HepG2 (cell line): ENCODE measurements at regions not wholly inside any gene's neighbourhood (a gene's known extent, or its start where the extent isn't known, plus 50 kb on each side); places are given as distances from the start of the nearest gene placed in this dataset.

ENCODE experiments used
- ATAC-seq: fragments of 200-7000 bp; cut with Tn5 transposase; 3 replicates; pipeline ENCODE4 v1.9.1; 2020; ENCODE audit warnings: mild to moderate bottlenecking, moderate library complexity
- BruUV-seq: library from RNA; stranded (reverse); fragments of 400-500 nt; replicated peaks from 2 replicates; lab custom pipeline; 2021; lab: Mats Ljungman, UMichigan
- CTCF ChIA-PET: fragments of 300-600 bp; formaldehyde crosslinking; extraction: SDS; loops from one replicate; lab custom pipeline; 2021; ENCODE audit warnings: low total read pairs, inconsistent platforms, low intra/inter-chr PET ratio; lab: Yijun Ruan, JAX
- POLR2A ChIA-PET: fragments of 350-600 bp; sonication (Branson Sonifier 250); formaldehyde crosslinking; loops from one replicate; lab custom pipeline; 2020; ENCODE audit warnings: antibody characterized with exemption, inconsistent platforms; lab: Yijun Ruan, JAX
- DNase-seq: peaks from one replicate; pipeline ENCODE4 v3.0.0-alpha.2; 2015; ENCODE audit warnings: low spot score
- FAIRE-seq: peaks from 3 replicates; lab custom pipeline; 2011; peaks lifted over from hg19 to GRCh38; lab: Jason Lieb, UNC
- H2AFZ ChIP-seq: one replicate; pipeline ENCODE4 v1.6.1; 2011; ENCODE audit warnings: low read length, inconsistent platforms
- H3K27ac ChIP-seq: fragments of 300-600 bp; 3 replicates; pipeline ENCODE4 v1.8.0; 2011; ENCODE audit warnings: mixed run types, mild to moderate bottlenecking, mixed read lengths, low read length, inconsistent platforms; ENCODE audit not compliant: insufficient read depth; ENCODE audit errors: extremely low read length
- H3K27me3 ChIP-seq, 2 experiments: fragments of 200-600 bp in 1 of 2; 2 replicates in 1 of 2; 3 replicates in 1 of 2; pipeline versions ENCODE4 v1.6.0 to v1.8.0; 2011; ENCODE audit warnings: low read length in 2 of 2, mild to moderate bottlenecking in 2 of 2, moderate library complexity in 2 of 2, inconsistent platforms in 1 of 2; ENCODE audit not compliant: insufficient read depth in 2 of 2, control insufficient read depth in 1 of 2
- H3K36me3 ChIP-seq, 2 experiments: fragments of 200-600 bp in 1 of 2; replicated peaks in 1 of 2; 2 replicates in 1 of 2; 3 replicates in 1 of 2; pipeline versions ENCODE4 v1.5.1 to v1.8.0; 2011; ENCODE audit warnings: low read length in 2 of 2, inconsistent platforms in 1 of 2; ENCODE audit not compliant: insufficient read depth in 2 of 2, control insufficient read depth in 1 of 2
- H3K4me1 ChIP-seq: 2 replicates; pipeline ENCODE4 v1.5.1; 2012; ENCODE audit warnings: low read length, inconsistent platforms; ENCODE audit not compliant: insufficient read depth
- H3K4me2 ChIP-seq: 2 replicates; pipeline ENCODE4 v1.6.0; 2011; ENCODE audit warnings: low read depth, low read length, inconsistent platforms
- H3K4me3 ChIP-seq, 3 experiments: fragments of 200-600 bp in 1 of 3; sonication (generic), shearing (Covaris generic) in 1 of 3; replicated peaks in 1 of 3; 2 replicates each; pipeline ENCODE4 v1.5.1; 2011 to 2016; ENCODE audit warnings: low read length in 3 of 3, inconsistent platforms in 2 of 3, low read depth in 2 of 3, mild to moderate bottlenecking in 2 of 3, control low read depth in 1 of 3, mixed read lengths in 1 of 3; ENCODE audit not compliant: insufficient read depth in 1 of 3
- H3K79me2 ChIP-seq: one replicate; pipeline ENCODE4 v1.6.1; 2011; ENCODE audit warnings: low read length, inconsistent platforms; ENCODE audit not compliant: insufficient read depth
- H3K9ac ChIP-seq: 2 replicates; pipeline ENCODE4 v1.6.0; 2011; ENCODE audit warnings: mild to moderate bottlenecking, low read depth, low read length, inconsistent platforms; ENCODE audit not compliant: insufficient read depth
- H3K9me3 ChIP-seq: 2 replicates; pipeline ENCODE4 v1.5.1; 2012; ENCODE audit warnings: mild to moderate bottlenecking, low read length
- H4K20me1 ChIP-seq: 2 replicates; pipeline ENCODE4 v1.6.0; 2011; ENCODE audit warnings: inconsistent platforms, mild to moderate bottlenecking, low read length, moderate library complexity; ENCODE audit not compliant: insufficient read depth
- ATF7 ChIP-seq, 2 experiments: fragments of 450-650 bp in 1 of 2; sonication (generic) in 1 of 2; formaldehyde crosslinking in 1 of 2; IDR thresholded peaks; 2 replicates each; pipeline versions ENCODE4 v1.4.0 to v1.6.1; 2016 to 2020; ENCODE audit warnings: antibody characterized with exemption in 1 of 2, mild to moderate bottlenecking in 1 of 2, missing genetic modification reagents in 1 of 2
- BCLAF1 ChIP-seq: fragments of 450-650 bp; IDR thresholded peaks from 2 replicates; pipeline ENCODE4 v1.6.1; 2017; ENCODE audit warnings: mild to moderate bottlenecking
- CREB1 ChIP-seq, 2 experiments: fragments of 450-650 bp in 1 of 2; IDR thresholded peaks; 2 replicates each; pipeline ENCODE4 v1.6.1; 2016 to 2017; ENCODE audit warnings: control low read depth in 1 of 2, mild to moderate bottlenecking in 1 of 2, missing compliant biosample characterization in 1 of 2, missing genetic modification characterization in 1 of 2
- HNF4G ChIP-seq, 2 experiments: sonication (generic) in 1 of 2; formaldehyde crosslinking in 1 of 2; IDR thresholded peaks; 2 replicates each; pipeline versions ENCODE4 v1.4.0 to v1.6.1; 2011 to 2020; ENCODE audit warnings: borderline replicate concordance in 2 of 2, low read depth in 2 of 2, mild to moderate bottlenecking in 2 of 2, low read length in 1 of 2, missing genetic modification reagents in 1 of 2, moderate library complexity in 1 of 2
- NR1H2 ChIP-seq: sonication (generic); formaldehyde crosslinking; IDR thresholded peaks from 2 replicates; pipeline ENCODE4 v1.8.1; 2022; ENCODE audit warnings: low read depth, missing genetic modification reagents, borderline replicate concordance
- RNF219 ChIP-seq: sonication (generic); formaldehyde crosslinking; IDR thresholded peaks from 2 replicates; pipeline ENCODE4 v1.5.0; 2020; ENCODE audit warnings: mild to moderate bottlenecking, missing genetic modification reagents
- SAP130 ChIP-seq: IDR thresholded peaks from 2 replicates; pipeline ENCODE4 v1.6.1; 2016; ENCODE audit warnings: low read depth
- ZMAT5 ChIP-seq: sonication (generic); formaldehyde crosslinking; IDR thresholded peaks from 2 replicates; pipeline ENCODE4 v1.5.0; 2020; ENCODE audit warnings: mild to moderate bottlenecking, low read depth, missing genetic modification reagents, borderline replicate concordance
- ZNF230 ChIP-seq: sonication (generic); formaldehyde crosslinking; IDR thresholded peaks from 2 replicates; pipeline ENCODE4 v1.4.0; 2020; ENCODE audit warnings: mild to moderate bottlenecking, missing genetic modification reagents
- ZNF33A ChIP-seq: sonication (generic); formaldehyde crosslinking; IDR thresholded peaks from 2 replicates; pipeline ENCODE4 v1.5.1; 2020; ENCODE audit warnings: missing genetic modification reagents, mild to moderate bottlenecking, moderate library complexity, borderline replicate concordance
- WGBS: methylation state at CpG from one replicate; pipeline ENCODE4 v1.1.6; 2017; ENCODE audit warnings: low lambda C conversion rate; 5-methylcytosine and 5-hydroxymethylcytosine counted together
- in situ Hi-C: cut with HindIII; loops from 2 replicates; pipeline ENCODE4 v1.10.0; 2017; ENCODE audit warnings: low pct_unique_long_range_greater_than_20kb; ENCODE audit not compliant: extremely low pct_ligation_motif_present
- intact Hi-C: fragments of 100-400 bp; cut with micrococcal nuclease; formaldehyde crosslinking; loops from one replicate; pipeline ENCODE4 v1.10.0; 2022; ENCODE audit not compliant: unreplicated experiment
- TF ChIP-seq, protein P1 (sequence below): IDR thresholded peaks from 2 replicates; pipeline ENCODE4 v1.6.1; 2012; ENCODE audit warnings: low read length, improper control_type of control experiment
- TF ChIP-seq, protein P2 (sequence below): sonication (generic); formaldehyde crosslinking; IDR thresholded peaks from 2 replicates; pipeline ENCODE4 v1.8.1; 2023; ENCODE audit warnings: mild to moderate bottlenecking, missing genetic modification reagents, borderline replicate concordance

GRCh38 chr4:17356926-17357325, 155.0 kb downstream of the QDPR start (continued):
- TF ChIP-seq RNF219 (no peak), BCLAF1 (no peak), ZMAT5 (CRISPR knock-in tag) (no peak), HNF4G (IDR thresholded peaks at IDR 0.05; ENCODE audit: borderline replicate concordance, low read depth, low read length) (no peak), HNF4G (CRISPR knock-in tag; IDR thresholded peaks at IDR 0.05; ENCODE audit: borderline replicate concordance, low read depth) (no peak)

DNA sequence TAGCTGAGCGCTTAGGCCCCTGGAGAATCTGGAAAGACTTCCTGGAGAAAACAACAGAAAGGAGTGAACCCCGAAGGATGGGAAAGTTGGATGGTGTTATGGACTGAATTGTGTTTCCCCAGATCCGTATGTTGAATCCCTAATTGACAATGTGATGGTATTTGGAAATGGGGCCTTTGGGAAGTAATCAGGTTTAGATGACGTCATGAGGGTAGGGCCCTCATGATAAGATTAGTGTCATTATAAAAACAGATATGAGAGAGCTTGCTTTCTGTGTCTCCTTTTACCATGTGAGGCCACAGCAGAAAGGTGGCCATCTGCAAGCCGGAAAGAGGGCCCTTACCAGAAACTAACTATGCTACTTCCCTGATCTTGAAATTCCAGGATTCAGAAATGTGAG, 159.5 kb downstream of the QDPR start:
- no peak overlapping the region for H2AFZ ChIP-seq
- H3K9ac ChIP-seq = no peak overlapping the region
- no peak overlapping the region for H3K4me3 ChIP-seq
- H3K27ac ChIP-seq = no peak overlapping the region
- ChIA-PET CTCF (no interaction called here), POLR2A (no interaction called here)
- in situ Hi-C loops = no loop called here
- ATAC-seq (no peak), DNase-seq (no peak), FAIRE-seq (no peak)
- no TSS peak for BruUV-seq
- H3K36me3 ChIP-seq = no peaks in the 10 kb centered on the region
- no peaks in the 10 kb centered on the region for H3K4me1 ChIP-seq
- H3K9me3 ChIP-seq = no peaks in the 10 kb centered on the region
- H4K20me1 ChIP-seq = no peaks in the 10 kb centered on the region
- intact Hi-C loops = no loop called here
- H3K27me3 ChIP-seq = no peaks in the 10 kb centered on the region
- 17% methylated on average over 5 of the region's 5 CpGs for WGBS
- no peaks in the 10 kb centered on the region for H3K79me2 ChIP-seq
- H3K4me2 ChIP-seq = no peak overlapping the region
- TF ChIP-seq ZNF33A (CRISPR knock-in tag) (no peak), ZNF230 (no peak), ATF7 (IDR thresholded peaks at IDR 0.05) (peak; percentile 98), ATF7 (CRISPR knock-in tag; IDR thresholded peaks at IDR 0.05) (no peak), ZMAT5 (CRISPR knock-in tag) (no peak), NR1H2 (CRISPR knock-in tag) (no peak), SAP130 (no peak), CREB1 (IDR thresholded peaks at IDR 0.05) (peak; percentile 95), CREB1 (CRISPR knock-in tag; IDR thresholded peaks at IDR 0.05) (no peak)
- TF ChIP-seq, protein P1, sequence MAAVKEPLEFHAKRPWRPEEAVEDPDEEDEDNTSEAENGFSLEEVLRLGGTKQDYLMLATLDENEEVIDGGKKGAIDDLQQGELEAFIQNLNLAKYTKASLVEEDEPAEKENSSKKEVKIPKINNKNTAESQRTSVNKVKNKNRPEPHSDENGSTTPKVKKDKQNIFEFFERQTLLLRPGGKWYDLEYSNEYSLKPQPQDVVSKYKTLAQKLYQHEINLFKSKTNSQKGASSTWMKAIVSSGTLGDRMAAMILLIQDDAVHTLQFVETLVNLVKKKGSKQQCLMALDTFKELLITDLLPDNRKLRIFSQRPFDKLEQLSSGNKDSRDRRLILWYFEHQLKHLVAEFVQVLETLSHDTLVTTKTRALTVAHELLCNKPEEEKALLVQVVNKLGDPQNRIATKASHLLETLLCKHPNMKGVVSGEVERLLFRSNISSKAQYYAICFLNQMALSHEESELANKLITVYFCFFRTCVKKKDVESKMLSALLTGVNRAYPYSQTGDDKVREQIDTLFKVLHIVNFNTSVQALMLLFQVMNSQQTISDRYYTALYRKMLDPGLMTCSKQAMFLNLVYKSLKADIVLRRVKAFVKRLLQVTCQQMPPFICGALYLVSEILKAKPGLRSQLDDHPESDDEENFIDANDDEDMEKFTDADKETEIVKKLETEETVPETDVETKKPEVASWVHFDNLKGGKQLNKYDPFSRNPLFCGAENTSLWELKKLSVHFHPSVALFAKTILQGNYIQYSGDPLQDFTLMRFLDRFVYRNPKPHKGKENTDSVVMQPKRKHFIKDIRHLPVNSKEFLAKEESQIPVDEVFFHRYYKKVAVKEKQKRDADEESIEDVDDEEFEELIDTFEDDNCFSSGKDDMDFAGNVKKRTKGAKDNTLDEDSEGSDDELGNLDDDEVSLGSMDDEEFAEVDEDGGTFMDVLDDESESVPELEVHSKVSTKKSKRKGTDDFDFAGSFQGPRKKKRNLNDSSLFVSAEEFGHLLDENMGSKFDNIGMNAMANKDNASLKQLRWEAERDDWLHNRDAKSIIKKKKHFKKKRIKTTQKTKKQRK = no peak
- TF ChIP-seq, protein P2, sequence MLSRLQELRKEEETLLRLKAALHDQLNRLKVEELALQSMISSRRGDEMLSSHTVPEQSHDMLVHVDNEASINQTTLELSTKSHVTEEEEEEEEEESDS (CRISPR knock-in tag) = no peak
